Left ventricle myocardium inferior (tissue), 1 donor: ENCODE measurements at regions not wholly inside any gene's neighbourhood (a gene's known extent, or its start where the extent isn't known, plus 50 kb on each side); places are given as distances from the start of the nearest gene placed in this dataset.

ENCODE experiments used
- DNase-seq: peaks from one replicate; pipeline ENCODE4 v3.0.0-alpha.2; 2020
- H3K27ac ChIP-seq: fragments of 200-600 bp; replicated peaks from 2 replicates; pipeline ENCODE4 v1.8.0; 2021
- H3K27me3 ChIP-seq: fragments of 200-600 bp; 2 replicates; pipeline ENCODE4 v1.8.0; 2021; ENCODE audit warnings: low read depth
- H3K36me3 ChIP-seq: fragments of 200-600 bp; 2 replicates; pipeline ENCODE4 v1.8.0; 2021
- H3K4me1 ChIP-seq: fragments of 200-600 bp; 2 replicates; pipeline ENCODE4 v1.8.0; 2021
- H3K4me3 ChIP-seq: fragments of 200-600 bp; 2 replicates; pipeline ENCODE4 v1.8.0; 2021; ENCODE audit warnings: mild to moderate bottlenecking, moderate library complexity
- H3K9me3 ChIP-seq: fragments of 200-600 bp; replicated peaks from 2 replicates; pipeline ENCODE4 v1.8.0; 2021
- CTCF ChIP-seq: fragments of 200-600 bp; IDR thresholded peaks from 2 replicates; pipeline ENCODE4 v1.8.0; 2021; ENCODE audit warnings: antibody characterized with exemption, mild to moderate bottlenecking, borderline replicate concordance
- intact Hi-C: fragments of 100-400 bp; cut with micrococcal nuclease; formaldehyde crosslinking; loops from one replicate; pipeline ENCODE4 v1.11.0; 2022
- donor health status: DM: no; HTN: yes; CAD: no; lungs with severe emphysema.

- Histone ChIP-seq H3K4me3 (no peak overlapping the region), H3K9me3 (peaks cover 24% of the 10 kb centered on the region), H3K36me3 (no peaks in the 10 kb centered on the region), H3K4me1 (no peaks in the 10 kb centered on the region), H3K27ac (no peak overlapping the region), H3K27me3 (no peaks in the 10 kb centered on the region)
- no peak for DNase-seq
- no peak for TF ChIP-seq CTCF
- intact Hi-C loops, result no loop called here
Measured at GRCh38 chr3:148528024-148528423, 169.7 kb upstream of the AGTR1 start.

- Histone ChIP-seq H3K9me3 (peaks cover 9% of the 10 kb centered on the region), H3K27ac (no peak overlapping the region), H3K4me1 (no peaks in the 10 kb centered on the region), H3K27me3 (no peaks in the 10 kb centered on the region), H3K4me3 (no peak overlapping the region), H3K36me3 (no peaks in the 10 kb centered on the region)
- intact Hi-C loops, result no loop called here
- TF ChIP-seq CTCF, result no peak
- DNase-seq, result no peak
Measured at GRCh38 chr3:148531836-148532235, 165.9 kb upstream of the AGTR1 start.

DNA sequence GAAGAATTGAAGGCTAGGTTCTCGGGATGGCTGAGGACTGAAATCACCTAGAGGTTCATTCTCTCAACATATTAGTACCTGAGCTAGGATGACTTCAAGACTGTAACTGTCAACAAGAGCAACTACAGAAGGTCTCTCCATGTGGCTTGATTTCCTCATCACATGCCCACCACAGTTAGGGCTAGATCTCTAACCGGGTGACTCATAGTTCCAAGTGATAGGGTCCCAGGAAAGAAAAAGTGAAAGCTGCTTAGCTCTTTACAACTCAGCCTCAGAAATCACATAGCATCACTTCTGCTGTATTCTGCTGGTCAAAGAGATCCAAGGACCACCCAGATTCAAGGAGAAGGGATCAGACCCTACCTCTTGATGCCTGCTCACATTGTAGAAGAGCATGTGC lies 165.4 kb upstream of the AGTR1 start:
- no peak for DNase-seq
- no peak overlapping the region for H3K27ac ChIP-seq
- H3K36me3 ChIP-seq, result no peaks in the 10 kb centered on the region
- peaks cover 4% of the 10 kb centered on the region for H3K9me3 ChIP-seq
- no peak overlapping the region for H3K4me3 ChIP-seq
- H3K27me3 ChIP-seq, result no peaks in the 10 kb centered on the region
- no peaks in the 10 kb centered on the region for H3K4me1 ChIP-seq
- intact Hi-C loops, result no loop called here
- no peak for TF ChIP-seq CTCF

DNA sequence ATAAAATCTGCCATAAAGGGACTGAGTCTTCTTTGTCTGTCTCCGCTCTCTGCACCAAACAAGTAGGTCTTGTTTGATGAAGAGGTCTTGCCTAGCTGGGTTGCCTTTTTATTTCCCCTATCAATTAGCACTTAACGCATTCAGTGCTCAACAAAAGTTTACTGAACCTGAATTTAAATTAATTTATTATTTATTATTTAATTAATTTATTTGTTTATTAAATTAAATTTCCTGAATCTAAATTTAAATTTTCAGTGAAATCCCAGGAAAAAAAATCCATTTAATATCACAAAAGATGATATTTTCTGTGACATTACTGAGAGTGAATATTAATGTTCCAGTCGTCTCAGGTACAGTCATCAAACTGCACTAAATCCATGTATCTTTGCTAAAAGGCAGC lies 164.9 kb upstream of the AGTR1 start:
- H3K4me1 ChIP-seq, result no peaks in the 10 kb centered on the region
- no peak overlapping the region for H3K27ac ChIP-seq
- H3K36me3 ChIP-seq, result no peaks in the 10 kb centered on the region
- no peaks in the 10 kb centered on the region for H3K9me3 ChIP-seq
- no peak for DNase-seq
- H3K4me3 ChIP-seq, result no peak overlapping the region
- no peak for TF ChIP-seq CTCF
- H3K27me3 ChIP-seq, result no peaks in the 10 kb centered on the region
- intact Hi-C loops, result no loop called here

GRCh38 chr3:148534089-148534988 lies 163.4 kb upstream of the AGTR1 start:
- Histone ChIP-seq H3K4me1 (no peaks in the 10 kb centered on the region), H3K27ac (no peak overlapping the region), H3K9me3 (no peaks in the 10 kb centered on the region), H3K4me3 (no peak overlapping the region), H3K27me3 (no peaks in the 10 kb centered on the region), H3K36me3 (no peaks in the 10 kb centered on the region)
- DNase-seq, result no peak
- intact Hi-C loops, result no loop called here
- no peak for TF ChIP-seq CTCF
